Fibroblast of lung (primary cell): ENCODE measurements at regions not wholly inside any gene's neighbourhood (a gene's known extent, or its start where the extent isn't known, plus 50 kb on each side); places are given as distances from the start of the nearest gene placed in this dataset.

ENCODE experiments used
- CTCF ChIP-seq, 2 donors: IDR thresholded peaks in 1 of 2; conservative IDR thresholded peaks in 1 of 2; 1 replicate in 1 of 2; 2 replicates in 1 of 2; pipeline ENCODE4 v1.5.1; 2011 to 2012; ENCODE audit warnings: low read length in 2 of 2, control low read depth in 1 of 2, inconsistent platforms in 1 of 2, low read depth in 1 of 2, mild to moderate bottlenecking in 1 of 2
- EZH2 ChIP-seq: IDR thresholded peaks from 2 replicates; pipeline ENCODE4 v1.5.1; 2012; ENCODE audit warnings: low read length, control low read depth, mild to moderate bottlenecking; ENCODE audit errors: missing control alignments

DNA sequence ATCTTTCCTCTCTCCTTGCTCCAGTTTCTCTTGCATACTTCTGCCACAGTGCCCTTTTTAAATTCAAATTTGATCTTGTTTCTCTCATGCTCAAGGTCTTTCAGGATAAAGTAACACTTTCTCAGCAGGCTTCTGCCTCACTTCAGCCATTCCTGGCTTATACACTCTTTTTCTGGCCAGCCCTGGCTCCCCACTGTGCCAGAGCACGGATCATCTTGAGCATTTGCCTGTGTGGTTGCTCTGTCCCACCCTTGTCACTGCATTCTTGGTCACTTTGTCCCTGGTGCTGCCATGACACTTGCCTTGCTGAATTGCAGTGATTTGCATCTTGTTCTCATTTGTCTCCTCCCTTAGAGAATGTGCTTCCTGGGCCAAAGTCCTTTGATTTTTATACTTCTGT is 634.3 kb downstream of the TMEM182 start:
- no peak for TF ChIP-seq CTCF (conservative IDR thresholded peaks at IDR 0.05 in 1 of 2, IDR thresholded peaks at IDR 0.05 in 1 of 2; ENCODE audit: low read depth in 1 of 2, low read length in 2 of 2)
- TF ChIP-seq EZH2, result no peak
